PC-9 (cell line): ENCODE measurements at regions not wholly inside any gene's neighbourhood (a gene's known extent, or its start where the extent isn't known, plus 50 kb on each side); places are given as distances from the start of the nearest gene placed in this dataset.

Source experiments
- CTCF ChIP-seq: fragments of 200-600 bp; sonication (generic); conservative IDR thresholded peaks from 2 replicates; pipeline ENCODE4 v1.6.1; 2017; ENCODE audit warnings: mixed run types, antibody characterized with exemption, mild to moderate bottlenecking, moderate library complexity
- EZH2 ChIP-seq: fragments of 200-600 bp; sonication (generic); IDR thresholded peaks from 2 replicates; pipeline ENCODE4 v1.8.0; 2017; ENCODE audit warnings: antibody characterized with exemption, low read depth

GRCh38 chr12:28885928-28886327, 263.1 kb upstream of the FAR2 start:
- no peak for TF ChIP-seq CTCF
- TF ChIP-seq EZH2: no peak
